HepG2 (cell line): ENCODE measurements at regions not wholly inside any gene's neighbourhood (a gene's known extent, or its start where the extent isn't known, plus 50 kb on each side); places are given as distances from the start of the nearest gene placed in this dataset.

ENCODE experiments used
- IRF2 ChIP-seq: IDR thresholded peaks from 2 replicates; pipeline ENCODE4 v1.6.1; 2018; ENCODE audit warnings: missing genetic modification reagents, missing compliant biosample characterization
- KDM1A ChIP-seq: IDR thresholded peaks from 2 replicates; pipeline ENCODE4 v1.6.1; 2016; ENCODE audit warnings: missing compliant biosample characterization
- MIXL1 ChIP-seq: IDR thresholded peaks from 2 replicates; pipeline ENCODE4 v1.6.1; 2016
- MLX ChIP-seq: IDR thresholded peaks from 2 replicates; pipeline ENCODE4 v1.6.1; 2016
- NCOA2 ChIP-seq: sonication (generic); formaldehyde crosslinking; IDR thresholded peaks from 2 replicates; pipeline ENCODE4 v1.8.0; 2022; ENCODE audit warnings: inconsistent platforms
- PHF21A ChIP-seq: sonication (generic); formaldehyde crosslinking; IDR thresholded peaks from 2 replicates; pipeline ENCODE4 v1.5.0; 2020; ENCODE audit warnings: mild to moderate bottlenecking, missing genetic modification reagents
- PREB ChIP-seq: sonication (generic); formaldehyde crosslinking; IDR thresholded peaks from 2 replicates; pipeline ENCODE4 v1.4.0; 2020; ENCODE audit warnings: missing genetic modification reagents
- SP1 ChIP-seq, 2 experiments: fragments of 450-650 bp in 1 of 2; sonication (generic) in 1 of 2; formaldehyde crosslinking in 1 of 2; IDR thresholded peaks; 2 replicates each; pipeline versions ENCODE4 v1.4.0 to v1.6.1; 2016 to 2020; ENCODE audit warnings: missing genetic modification reagents in 1 of 2
- TARDBP ChIP-seq: sonication (generic); formaldehyde crosslinking; IDR thresholded peaks from 2 replicates; pipeline ENCODE4 v1.8.0; 2022; ENCODE audit warnings: mild to moderate bottlenecking, missing genetic modification reagents
- TBL1XR1 ChIP-seq: fragments of 150-350 bp; IDR thresholded peaks from 2 replicates; pipeline ENCODE4 v1.6.1; 2014; ENCODE audit warnings: borderline replicate concordance, low read length; ENCODE audit not compliant: partially characterized antibody
- U2AF2 ChIP-seq: fragments of 200-400 bp; formaldehyde crosslinking; IDR thresholded peaks from 2 replicates; pipeline ENCODE4 v1.6.1; 2017; ENCODE audit warnings: low read depth, mild to moderate bottlenecking, low read length
- ZFX ChIP-seq: sonication (generic); formaldehyde crosslinking; IDR thresholded peaks from 2 replicates; pipeline ENCODE4 v1.4.0; 2020; ENCODE audit warnings: mild to moderate bottlenecking, low read depth, missing genetic modification reagents, moderate library complexity
- ZNF383 ChIP-seq: sonication (generic); formaldehyde crosslinking; IDR thresholded peaks from 2 replicates; pipeline ENCODE4 v1.4.0; 2020; ENCODE audit warnings: missing genetic modification reagents, mild to moderate bottlenecking, borderline replicate concordance
- ZNF687 ChIP-seq: sonication (generic); formaldehyde crosslinking; IDR thresholded peaks from 2 replicates; pipeline ENCODE4 v1.5.1; 2020; ENCODE audit warnings: mild to moderate bottlenecking, missing genetic modification reagents, moderate library complexity
- ZNF770 ChIP-seq: sonication (generic); formaldehyde crosslinking; IDR thresholded peaks from 2 replicates; pipeline ENCODE4 v1.5.0; 2020; ENCODE audit warnings: mild to moderate bottlenecking, missing genetic modification reagents
- ZNF772 ChIP-seq: sonication (generic); formaldehyde crosslinking; IDR thresholded peaks from 2 replicates; pipeline ENCODE4 v1.5.0; 2020; ENCODE audit warnings: mild to moderate bottlenecking, missing genetic modification reagents

- TF ChIP-seq ZNF772 (0 out of 2 replicates have a peak, but pooled peaks have one; percentile 17), ZNF687 (no peak), SP1 (IDR thresholded peaks at IDR 0.05) (no peak), SP1 (CRISPR knock-in tag; IDR thresholded peaks at IDR 0.05) (no peak), PREB (CRISPR knock-in tag) (no peak), PHF21A (0 out of 2 replicates have a peak, but pooled peaks have one; percentile 39), ZNF383 (CRISPR knock-in tag) (no peak), MLX (CRISPR knock-in tag) (0 out of 2 replicates have a peak, but pooled peaks have one; percentile 0), TBL1XR1 (peak; percentile 70), KDM1A (no peak), ZFX (peak; percentile 45), TARDBP (CRISPR knock-in tag) (peak; percentile 85), NCOA2 (CRISPR knock-in tag) (peak; percentile 87), IRF2 (CRISPR knock-in tag) (peak; percentile 38; the same call in 1 of the 2 replicates), ZNF770 (0 out of 2 replicates have a peak, but pooled peaks have one; percentile 25), U2AF2 (no peak), MIXL1 (peak; percentile 85)
Measured at GRCh38 chr6:137349856-137350830, 131.0 kb upstream of the IFNGR1 start (continued).
